Caco-2 (cell line): ENCODE measurements at regions not wholly inside any gene's neighbourhood (a gene's known extent, or its start where the extent isn't known, plus 50 kb on each side); places are given as distances from the start of the nearest gene placed in this dataset.

Experiments used
- BruUV-seq: library from RNA; stranded (reverse); fragments of 400-500 nt; replicated peaks from 2 replicates; lab custom pipeline; 2021; lab: Mats Ljungman, UMichigan
- CTCF ChIA-PET: fragments of 300-600 bp; sonication (Branson Sonifier 250); formaldehyde crosslinking; loops from one replicate; lab custom pipeline; 2022; ENCODE audit warnings: antibody characterized with exemption; lab: Charles Lee
- POLR2A ChIA-PET: fragments of 300-600 bp; sonication (Branson Sonifier 250); formaldehyde crosslinking; loops from one replicate; lab custom pipeline; 2022; ENCODE audit warnings: antibody characterized with exemption; lab: Charles Lee
- DNase-seq, 2 experiments: peaks; one replicate each; pipeline versions ENCODE4 v3.0.0 to v3.0.0-alpha.2; 2020 to 2022
- H3K27me3 ChIP-seq: replicated peaks from 2 replicates; pipeline ENCODE4 v1.6.0; 2011; ENCODE audit warnings: low read length; ENCODE audit not compliant: control insufficient read depth, insufficient read depth
- H3K36me3 ChIP-seq: 2 replicates; pipeline ENCODE4 v1.5.1; 2011; ENCODE audit warnings: low read length; ENCODE audit not compliant: control insufficient read depth, insufficient read depth
- H3K4me1 ChIP-seq: fragments of 250-450 bp; sonication (Bioruptor Pico); 2 replicates; pipeline ENCODE4 v1.5.1; 2020; ENCODE audit warnings: mild to moderate bottlenecking
- H3K4me3 ChIP-seq: 2 replicates; pipeline ENCODE4 v1.5.1; 2011; ENCODE audit warnings: low read depth, mild to moderate bottlenecking, control low read depth, low read length
- H3K9me3 ChIP-seq: fragments of 250-450 bp; sonication (Bioruptor Pico); 2 replicates; pipeline ENCODE4 v1.5.1; 2020; ENCODE audit warnings: mild to moderate bottlenecking, moderate library complexity
- H3K27ac Mint-ChIP-seq: one replicate; pipeline ENCODE4 v1.8.0; 2022; ENCODE audit warnings: mixed read lengths; ENCODE audit not compliant: unreplicated experiment
- H3K27me3 Mint-ChIP-seq: one replicate; pipeline ENCODE4 v1.8.0; 2022; ENCODE audit warnings: mixed read lengths; ENCODE audit not compliant: insufficient read depth, unreplicated experiment
- H3K36me3 Mint-ChIP-seq: one replicate; pipeline ENCODE4 v1.8.0; 2022; ENCODE audit warnings: mild to moderate bottlenecking, mixed read lengths; ENCODE audit not compliant: insufficient read depth, unreplicated experiment
- H3K4me1 Mint-ChIP-seq: one replicate; pipeline ENCODE4 v1.8.0; 2022; ENCODE audit warnings: low read depth, mixed read lengths; ENCODE audit not compliant: unreplicated experiment
- H3K4me3 Mint-ChIP-seq: one replicate; pipeline ENCODE4 v1.8.0; 2022; ENCODE audit warnings: mild to moderate bottlenecking, moderate library complexity, mixed read lengths; ENCODE audit not compliant: unreplicated experiment
- H3K9me3 Mint-ChIP-seq: one replicate; pipeline ENCODE4 v1.8.0; 2022; ENCODE audit warnings: mixed read lengths; ENCODE audit not compliant: unreplicated experiment
- CTCF ChIP-seq, 2 experiments: fragments of 200-600 bp in 1 of 2; IDR thresholded peaks; 1 replicate in 1 of 2; 2 replicates in 1 of 2; pipeline versions ENCODE4 v1.5.1 to v1.8.0; 2011 to 2022; ENCODE audit warnings: antibody characterized with exemption in 1 of 2, control low read depth in 1 of 2, inconsistent platforms in 1 of 2, low read depth in 1 of 2, low read length in 1 of 2, mild to moderate bottlenecking in 1 of 2, moderate library complexity in 1 of 2; ENCODE audit not compliant: insufficient read depth in 1 of 2, severe bottlenecking in 1 of 2, unreplicated experiment in 1 of 2
- intact Hi-C: fragments of 100-400 bp; cut with micrococcal nuclease; formaldehyde crosslinking; loops from one replicate; pipeline ENCODE4 v1.10.0; 2022; ENCODE audit not compliant: unreplicated experiment

GRCh38 chr12:74455429-74455828, 82.2 kb upstream of the ATXN7L3B start:
- no TSS peak for BruUV-seq
- TF ChIP-seq CTCF (IDR thresholded peaks at IDR 0.05; ENCODE audit: insufficient read depth in 1 of 2, low read depth in 1 of 2, low read length in 1 of 2, severe bottlenecking in 1 of 2, unreplicated experiment in 1 of 2) = no peak
- Histone ChIP-seq H3K4me3 (no peak overlapping the region), H3K4me1 (no peaks in the 10 kb centered on the region), H3K36me3 (no peaks in the 10 kb centered on the region), H3K27me3 (no peaks in the 10 kb centered on the region), H3K9me3 (no peaks in the 10 kb centered on the region)
- no peak for DNase-seq
- no peaks in the 10 kb centered on the region for H3K36me3 Mint-ChIP-seq
- intact Hi-C loops = no loop called here
- CTCF ChIA-PET = no interaction called here
- no peaks in the 10 kb centered on the region for H3K4me1 Mint-ChIP-seq
- POLR2A ChIA-PET = no interaction called here
- H3K9me3 Mint-ChIP-seq = no peaks in the 10 kb centered on the region
- no peak overlapping the region for H3K27ac Mint-ChIP-seq
- H3K4me3 Mint-ChIP-seq = no peak overlapping the region
- no peaks in the 10 kb centered on the region for H3K27me3 Mint-ChIP-seq

- no peak overlapping the region for H3K4me3 ChIP-seq
- H3K9me3 ChIP-seq = no peaks in the 10 kb centered on the region
- TF ChIP-seq CTCF (IDR thresholded peaks at IDR 0.05; ENCODE audit: insufficient read depth in 1 of 2, low read depth in 1 of 2, low read length in 1 of 2, severe bottlenecking in 1 of 2, unreplicated experiment in 1 of 2) = no peak
- no peaks in the 10 kb centered on the region for H3K4me1 ChIP-seq
- no peaks in the 10 kb centered on the region for H3K27me3 Mint-ChIP-seq
- H3K4me1 Mint-ChIP-seq = no peaks in the 10 kb centered on the region
- ChIA-PET CTCF (no interaction called here), POLR2A (no interaction called here)
- H3K27me3 ChIP-seq = no peaks in the 10 kb centered on the region
- no TSS peak for BruUV-seq
- no peak overlapping the region for H3K27ac Mint-ChIP-seq
- no peaks in the 10 kb centered on the region for H3K36me3 Mint-ChIP-seq
- no peaks in the 10 kb centered on the region for H3K9me3 Mint-ChIP-seq
- intact Hi-C loops = no loop called here
- H3K36me3 ChIP-seq = no peaks in the 10 kb centered on the region
- H3K4me3 Mint-ChIP-seq = no peak overlapping the region
- no peak for DNase-seq
Observed at GRCh38 chr12:74456431-74456830, 81.2 kb upstream of the ATXN7L3B start.

- POLR2A ChIA-PET = no interaction called here
- intact Hi-C loops = no loop called here
- no peaks in the 10 kb centered on the region for H3K36me3 Mint-ChIP-seq
- Histone ChIP-seq H3K4me1 (no peaks in the 10 kb centered on the region), H3K9me3 (no peaks in the 10 kb centered on the region), H3K4me3 (no peak overlapping the region), H3K27me3 (no peaks in the 10 kb centered on the region), H3K36me3 (no peaks in the 10 kb centered on the region)
- no peak overlapping the region for H3K4me3 Mint-ChIP-seq
- CTCF ChIA-PET = no interaction called here
- H3K4me1 Mint-ChIP-seq = no peaks in the 10 kb centered on the region
- TF ChIP-seq CTCF (IDR thresholded peaks at IDR 0.05; ENCODE audit: insufficient read depth in 1 of 2, low read depth in 1 of 2, low read length in 1 of 2, severe bottlenecking in 1 of 2, unreplicated experiment in 1 of 2) = no peak
- no peaks in the 10 kb centered on the region for H3K27me3 Mint-ChIP-seq
- no peak for DNase-seq
- no peak overlapping the region for H3K27ac Mint-ChIP-seq
- BruUV-seq = no TSS peak
- H3K9me3 Mint-ChIP-seq = peaks cover 10% of the 10 kb centered on the region
Observed at GRCh38 chr12:74468401-74468800, 69.2 kb upstream of the ATXN7L3B start.
